Kidney epithelial cell (primary cell): ENCODE measurements at regions not wholly inside any gene's neighbourhood (a gene's known extent, or its start where the extent isn't known, plus 50 kb on each side); places are given as distances from the start of the nearest gene placed in this dataset.
"Not testable (repeated sequence)": the region's sequence is repeated elsewhere in the genome, so short reads cannot be mapped to it uniquely, and the experiment has no call there.

Source experiments
- DNase-seq: peaks from one replicate; pipeline ENCODE4 v3.0.0-alpha.2; 2010; ENCODE audit warnings: low read depth
- H3K27me3 ChIP-seq: 2 replicates; pipeline ENCODE4 v1.6.0; 2011; ENCODE audit warnings: low read length; ENCODE audit not compliant: control insufficient read depth, insufficient read depth
- H3K36me3 ChIP-seq: 2 replicates; pipeline ENCODE4 v1.5.1; 2011; ENCODE audit warnings: low read length; ENCODE audit not compliant: control insufficient read depth, insufficient read depth
- H3K4me3 ChIP-seq: 2 replicates; pipeline ENCODE4 v1.5.1; 2011; ENCODE audit warnings: low read depth, mild to moderate bottlenecking, control low read depth, low read length
- TF ChIP-seq, protein P1 (sequence below): IDR thresholded peaks from 2 replicates; pipeline ENCODE4 v1.5.1; 2011; ENCODE audit warnings: mild to moderate bottlenecking, moderate library complexity, low read length, control low read depth, inconsistent platforms; ENCODE audit not compliant: insufficient read depth, poor library complexity, severe bottlenecking

DNA sequence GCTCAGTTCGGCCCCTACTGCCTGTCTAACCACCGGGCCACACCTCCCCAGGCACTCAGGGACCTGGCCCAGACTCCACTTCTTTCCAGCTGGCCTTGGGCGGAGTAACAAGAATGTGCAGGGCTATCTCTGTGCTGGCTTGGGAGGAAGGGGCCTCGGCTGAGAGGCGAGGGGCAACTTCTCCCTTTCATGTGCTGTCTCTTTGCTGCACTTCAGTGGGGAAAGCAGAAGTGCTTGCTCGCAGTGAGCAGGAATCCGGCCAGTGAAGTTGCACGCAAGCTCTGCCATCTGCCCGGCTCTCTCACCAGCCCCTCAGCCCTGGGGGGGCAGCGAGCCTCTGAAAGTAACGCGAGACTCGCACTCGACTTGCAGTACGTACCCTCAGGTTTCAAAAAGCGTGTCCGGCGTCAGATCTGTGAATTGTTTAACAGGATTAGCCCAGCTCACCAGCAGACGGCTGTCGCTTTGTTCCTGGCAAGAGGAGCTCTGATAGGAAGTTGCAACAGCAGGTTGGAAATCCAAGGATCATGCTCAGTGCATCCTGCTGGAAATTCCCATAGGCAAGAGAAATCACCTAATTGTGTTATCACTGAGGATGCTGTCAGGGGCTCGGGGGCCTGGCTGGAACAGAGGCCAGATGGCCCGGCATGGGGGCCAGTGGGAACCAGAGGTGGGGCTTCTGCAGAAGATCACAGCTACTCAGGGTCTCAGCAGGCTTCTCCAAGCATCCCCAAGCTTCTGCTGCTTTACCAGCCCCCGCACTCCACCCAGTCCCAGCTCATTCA, 221.1 kb downstream of the NPHP4 start:
- Histone ChIP-seq H3K4me3 (no peak overlapping the region), H3K27me3 (peaks cover 3% of the 10 kb centered on the region), H3K36me3 (no peaks in the 10 kb centered on the region)
- no peak for DNase-seq
- TF ChIP-seq, protein P1, sequence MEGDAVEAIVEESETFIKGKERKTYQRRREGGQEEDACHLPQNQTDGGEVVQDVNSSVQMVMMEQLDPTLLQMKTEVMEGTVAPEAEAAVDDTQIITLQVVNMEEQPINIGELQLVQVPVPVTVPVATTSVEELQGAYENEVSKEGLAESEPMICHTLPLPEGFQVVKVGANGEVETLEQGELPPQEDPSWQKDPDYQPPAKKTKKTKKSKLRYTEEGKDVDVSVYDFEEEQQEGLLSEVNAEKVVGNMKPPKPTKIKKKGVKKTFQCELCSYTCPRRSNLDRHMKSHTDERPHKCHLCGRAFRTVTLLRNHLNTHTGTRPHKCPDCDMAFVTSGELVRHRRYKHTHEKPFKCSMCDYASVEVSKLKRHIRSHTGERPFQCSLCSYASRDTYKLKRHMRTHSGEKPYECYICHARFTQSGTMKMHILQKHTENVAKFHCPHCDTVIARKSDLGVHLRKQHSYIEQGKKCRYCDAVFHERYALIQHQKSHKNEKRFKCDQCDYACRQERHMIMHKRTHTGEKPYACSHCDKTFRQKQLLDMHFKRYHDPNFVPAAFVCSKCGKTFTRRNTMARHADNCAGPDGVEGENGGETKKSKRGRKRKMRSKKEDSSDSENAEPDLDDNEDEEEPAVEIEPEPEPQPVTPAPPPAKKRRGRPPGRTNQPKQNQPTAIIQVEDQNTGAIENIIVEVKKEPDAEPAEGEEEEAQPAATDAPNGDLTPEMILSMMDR, result no peak

DNA sequence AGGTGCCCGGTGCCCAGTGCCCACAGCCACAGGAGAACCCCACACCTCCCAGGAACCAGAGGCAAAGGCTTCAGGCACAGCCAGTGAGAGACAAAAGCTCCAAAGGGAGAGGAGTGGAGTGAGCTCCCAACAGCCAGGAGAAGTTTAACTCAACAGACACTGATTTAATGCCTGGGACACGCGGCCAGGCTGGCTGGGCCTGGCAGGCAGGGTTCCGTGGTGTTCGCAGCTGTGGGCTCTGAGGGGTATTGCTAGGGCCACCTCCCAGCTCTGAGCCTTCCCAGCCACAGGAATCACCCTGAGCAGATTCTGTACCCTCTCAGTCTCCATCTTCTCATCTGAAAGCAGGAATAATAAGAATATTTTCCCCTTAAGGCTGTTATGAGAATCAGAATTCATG, 222.5 kb downstream of the NPHP4 start:
- Histone ChIP-seq H3K4me3 (no peak overlapping the region), H3K27me3 (peaks cover 3% of the 10 kb centered on the region)

DNA sequence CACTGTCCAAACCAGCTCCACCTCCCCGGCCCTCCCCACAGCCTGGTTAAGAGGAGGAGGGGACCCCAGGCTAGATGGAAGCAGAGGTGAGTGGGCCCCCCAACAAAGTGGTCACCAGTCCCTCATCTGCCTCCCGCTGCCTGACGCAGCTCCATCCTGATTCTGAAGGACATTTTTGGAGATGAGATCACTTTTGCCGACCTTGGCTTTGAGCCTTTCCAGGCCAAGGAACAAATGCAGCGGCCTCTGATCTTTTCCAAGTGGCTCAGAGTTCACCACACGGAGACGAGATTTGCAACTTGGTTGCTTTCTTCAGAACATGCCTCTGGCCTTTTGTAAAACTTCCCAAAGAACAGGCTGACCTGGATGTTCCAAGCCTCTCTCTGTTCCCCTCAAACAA, 223.1 kb downstream of the NPHP4 start:
- Histone ChIP-seq H3K4me3 (no peak overlapping the region), H3K27me3 (peaks cover 3% of the 10 kb centered on the region), H3K36me3 (no peaks in the 10 kb centered on the region)
- no peak for DNase-seq
- TF ChIP-seq, protein P1, result no peak

More for the DNA sequence above, 222.5 kb downstream of the NPHP4 start:
- no peak for DNase-seq
- TF ChIP-seq, protein P1, result no peak
- no peaks in the 10 kb centered on the region for H3K36me3 ChIP-seq

DNA sequence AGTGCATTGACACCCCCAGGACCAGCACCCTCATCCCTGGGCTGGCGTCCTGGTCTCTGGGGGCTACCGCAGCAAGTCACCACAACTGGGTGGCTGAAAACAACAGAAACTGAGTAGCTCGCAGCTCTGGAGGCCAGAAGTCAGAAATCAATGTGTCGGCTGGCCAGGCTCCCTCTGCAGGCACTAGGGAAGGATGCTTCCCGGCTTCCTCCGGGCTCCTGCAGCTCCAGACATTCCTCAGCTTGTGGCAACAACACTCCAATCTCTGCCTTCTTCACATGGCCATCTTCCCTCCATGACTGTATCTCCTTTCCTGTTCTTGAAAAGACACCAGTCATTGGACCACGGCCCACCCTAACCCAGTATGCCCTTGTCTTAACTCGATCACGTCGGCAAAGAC, 224.2 kb downstream of the NPHP4 start:
- DNase-seq, result no peak
- TF ChIP-seq, protein P1, result no peak
- Histone ChIP-seq H3K4me3 (no peak overlapping the region), H3K36me3 (no peaks in the 10 kb centered on the region), H3K27me3 (peaks cover 3% of the 10 kb centered on the region)

DNA sequence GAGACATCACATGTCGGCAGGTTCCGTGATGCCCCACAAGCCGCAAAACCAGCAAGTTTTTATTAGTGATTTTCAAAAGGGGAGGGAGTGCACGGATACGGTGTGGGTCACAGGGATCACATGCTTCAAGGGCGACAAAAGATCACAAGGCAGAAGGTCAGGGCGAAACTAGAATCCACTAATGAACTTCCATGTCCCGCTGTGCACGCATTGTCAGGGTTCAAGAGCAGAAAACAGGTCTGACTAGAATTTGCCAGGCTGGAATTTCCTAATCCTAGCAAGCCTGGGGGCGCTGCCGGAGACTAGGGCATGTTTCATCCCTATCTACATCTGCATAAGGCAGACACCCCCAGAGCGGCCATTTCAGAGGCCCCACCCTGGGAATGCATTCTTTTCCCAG, 225.2 kb downstream of the NPHP4 start:
- H3K27me3 ChIP-seq, DNase-seq, H3K36me3 ChIP-seq, H3K4me3 ChIP-seq: not testable (repeated sequence)

DNA sequence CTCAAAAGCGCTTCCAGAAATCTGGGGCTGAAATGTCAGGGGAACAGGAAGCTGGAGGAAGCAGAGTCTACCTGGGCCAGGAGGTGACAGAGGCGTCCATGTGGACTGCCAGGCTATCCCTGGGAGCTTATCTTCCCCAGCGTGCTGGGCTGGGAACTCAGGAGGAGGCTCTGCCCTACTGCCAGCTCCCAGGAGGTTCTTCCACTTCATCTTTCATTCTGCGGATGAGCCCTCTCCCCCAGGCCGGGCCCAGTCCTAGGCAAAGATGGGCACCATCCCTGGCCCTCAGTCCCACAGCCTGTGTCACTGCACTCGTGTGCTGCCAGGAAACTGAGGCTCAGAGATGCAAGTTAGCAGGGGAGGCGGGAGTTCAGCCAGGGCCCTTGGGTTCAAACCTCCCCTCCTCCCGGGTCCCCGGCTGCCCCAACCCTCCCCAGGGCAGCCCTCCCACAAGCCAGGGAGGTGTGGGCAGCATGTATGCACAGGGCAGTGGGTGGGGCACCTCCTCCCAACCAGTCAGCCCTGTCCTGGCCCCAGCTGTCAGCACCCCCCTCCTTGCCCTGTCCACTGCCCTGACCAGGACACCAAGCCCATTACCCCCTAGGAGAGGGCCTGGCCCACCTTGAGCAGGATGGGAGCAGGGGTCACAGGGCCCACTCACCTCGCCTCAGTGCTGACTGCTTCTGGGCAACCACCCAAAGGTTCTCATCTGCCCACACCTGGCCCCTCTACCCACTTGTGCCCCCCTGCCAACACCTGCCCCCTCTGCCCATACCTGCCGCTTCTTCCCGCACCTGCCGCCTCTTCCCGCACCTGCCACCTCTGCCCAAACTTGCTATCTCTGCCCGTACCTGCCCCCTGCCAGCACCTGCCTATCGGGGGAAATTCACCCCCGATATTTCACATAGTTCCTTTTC, 226.0 kb downstream of the NPHP4 start:
- TF ChIP-seq, protein P1, result no peak

More for the DNA sequence above, 226.0 kb downstream of the NPHP4 start:
- H3K27me3 ChIP-seq, result peaks cover 3% of the 10 kb centered on the region
- H3K4me3 ChIP-seq, result no peak overlapping the region
- no peak for DNase-seq
- no peaks in the 10 kb centered on the region for H3K36me3 ChIP-seq
